Left colon (tissue), 2 donors: ENCODE measurements at regions not wholly inside any gene's neighbourhood (a gene's known extent, or its start where the extent isn't known, plus 50 kb on each side); places are given as distances from the start of the nearest gene placed in this dataset.
"Not testable (repeated sequence)": the region's sequence is repeated elsewhere in the genome, so short reads cannot be mapped to it uniquely, and the experiment has no call there.

ENCODE experiments used
- ATAC-seq: fragments of 200-7000 bp; cut with Tn5 transposase; one replicate; pipeline ENCODE4 v1.9.1; 2020; ENCODE audit warnings: mild to moderate bottlenecking, moderate library complexity
- DNase-seq, 2 donors: peaks; one replicate each; pipeline ENCODE4 v3.0.0-alpha.2; 2020
- intact Hi-C, 2 donors: fragments of 100-400 bp; cut with DNase I in 1 of 2; cut with micrococcal nuclease in 1 of 2; formaldehyde crosslinking; loops; one replicate each; pipeline versions ENCODE4 v1.11.2 to v1.14.0; 2022; cut with DNase I, micrococcal nuclease
- donor health status: DM: no; HTN: no; CAD: no.
- donor health status: DM: yes; HTN: yes; CAD: no.

GRCh38 chr12:25771476-25771875, 187.0 kb upstream of the RASSF8 start:
- ATAC-seq = no peak
- DNase-seq = no peak
- intact Hi-C loops = no loop called here

GRCh38 chr12:25775968-25776367, 182.5 kb upstream of the RASSF8 start:
- intact Hi-C loops = no loop called here
- DNase-seq (no peak), ATAC-seq (no peak)

- ATAC-seq = no peak
- DNase-seq = no peak
- intact Hi-C loops = no loop called here
Observed at GRCh38 chr12:25780771-25781170, 177.7 kb upstream of the RASSF8 start.

GRCh38 chr12:25781232-25781631, 177.2 kb upstream of the RASSF8 start:
- DNase-seq (no peak), ATAC-seq (no peak)
- intact Hi-C loops = no loop called here

GRCh38 chr12:25783566-25783965, 174.9 kb upstream of the RASSF8 start:
- intact Hi-C loops = no loop called here
- ATAC-seq (no peak), DNase-seq (no peak)

- DNase-seq = no peak
- ATAC-seq = no peak
- intact Hi-C loops = no loop called here
Observed at GRCh38 chr12:25784669-25785068, 173.8 kb upstream of the RASSF8 start.

GRCh38 chr12:25785134-25785533, 173.3 kb upstream of the RASSF8 start:
- intact Hi-C loops = no loop called here
- no peak for DNase-seq
- no peak for ATAC-seq

GRCh38 chr12:25787701-25788100, 170.8 kb upstream of the RASSF8 start:
- DNase-seq = no peak
- intact Hi-C loops = no loop called here
- ATAC-seq = no peak

- intact Hi-C loops = no loop called here
- DNase-seq = no peak
- no peak for ATAC-seq
Observed at GRCh38 chr12:25788707-25789442, 169.6 kb upstream of the RASSF8 start.

GRCh38 chr12:25789541-25789944, 168.9 kb upstream of the RASSF8 start:
- DNase-seq (no peak), ATAC-seq (no peak)
- intact Hi-C loops = no loop called here

- DNase-seq = no peak
- intact Hi-C loops = no loop called here
Observed at GRCh38 chr12:25792031-25792430, 166.5 kb upstream of the RASSF8 start.

GRCh38 chr12:25793196-25793595, 165.3 kb upstream of the RASSF8 start:
- intact Hi-C loops = no loop called here
- no peak for DNase-seq
- no peak for ATAC-seq

More at GRCh38 chr12:25792031-25792430, 166.5 kb upstream of the RASSF8 start:
- no peak for ATAC-seq

GRCh38 chr12:25794571-25794970, 163.9 kb upstream of the RASSF8 start:
- no peak for ATAC-seq
- intact Hi-C loops = no loop called here
- DNase-seq = no peak

- no peak for DNase-seq
- intact Hi-C loops = no loop called here
- ATAC-seq = no peak
Observed at GRCh38 chr12:25796523-25797000, 161.9 kb upstream of the RASSF8 start.

- ATAC-seq = no peak
- DNase-seq = no peak
- intact Hi-C loops = no loop called here
Observed at GRCh38 chr12:25797386-25797785, 161.1 kb upstream of the RASSF8 start.

- DNase-seq = no peak
- ATAC-seq = no peak
- intact Hi-C loops = no loop called here
Observed at GRCh38 chr12:25797949-25798348, 160.5 kb upstream of the RASSF8 start.

- intact Hi-C loops = no loop called here
- ATAC-seq (no peak), DNase-seq (no peak)
Observed at GRCh38 chr12:25800101-25800500, 158.4 kb upstream of the RASSF8 start.

- intact Hi-C loops = no loop called here
- DNase-seq (no peak), ATAC-seq (peak; percentile 24)
Observed at GRCh38 chr12:25801734-25802133, 156.7 kb upstream of the RASSF8 start.

- no peak for ATAC-seq
Observed at GRCh38 chr12:25802143-25802542, 156.3 kb upstream of the RASSF8 start.

GRCh38 chr12:25803029-25803664, 155.3 kb upstream of the RASSF8 start:
- DNase-seq, ATAC-seq, intact Hi-C loops: not testable (repeated sequence)

More at GRCh38 chr12:25802143-25802542, 156.3 kb upstream of the RASSF8 start:
- no peak for DNase-seq
- intact Hi-C loops = no loop called here
